ENCODE measurements at regions not wholly inside any gene's neighbourhood (a gene's known extent, or its start where the extent isn't known, plus 50 kb on each side); places are given as distances from the start of the nearest gene placed in this dataset.

GRCh38 chr3:24890012-24890411, 395.4 kb upstream of the THRB start (continued):
- TF ChIP-seq ZNF407 (IDR thresholded peaks at IDR 0.05; ENCODE audit: low read depth): no peak
- no peak for TF ChIP-seq STAT6 (CRISPR knock-in tag; IDR thresholded peaks at IDR 0.05)
- TF ChIP-seq ZNF184 (CRISPR knock-in tag; IDR thresholded peaks at IDR 0.05): no peak

Measured in K562 (cell line).